AG04449 (cell line): ENCODE measurements at regions not wholly inside any gene's neighbourhood (a gene's known extent, or its start where the extent isn't known, plus 50 kb on each side); places are given as distances from the start of the nearest gene placed in this dataset.

Experiments used
- CTCF ChIA-PET: fragments of 350-600 bp; formaldehyde crosslinking; extraction: SDS; loops from one replicate; lab custom pipeline; 2021; ENCODE audit warnings: antibody characterized with exemption; lab: Yijun Ruan, JAX
- POLR2A ChIA-PET: fragments of 400-600, 350-600 bp; formaldehyde crosslinking; extraction: SDS; loops from one replicate; lab custom pipeline; 2020; ENCODE audit warnings: antibody characterized with exemption, inconsistent platforms; lab: Yijun Ruan, JAX
- DNase-seq: peaks from one replicate; pipeline ENCODE4 v3.0.0-alpha.2; 2010; ENCODE audit warnings: low read depth, low spot score
- H3K4me3 ChIP-seq: 2 replicates; pipeline ENCODE4 v1.5.1; 2011; ENCODE audit warnings: low read depth, mild to moderate bottlenecking, control low read depth, low read length
- CTCF ChIP-seq: IDR thresholded peaks from one replicate; pipeline ENCODE4 v1.5.1; 2011; ENCODE audit warnings: mild to moderate bottlenecking, moderate library complexity, low read length, control low read depth, inconsistent platforms; ENCODE audit not compliant: insufficient read depth; ENCODE audit errors: missing control alignments

- CTCF ChIA-PET = no interaction called here
- no peak for TF ChIP-seq CTCF
- POLR2A ChIA-PET = no interaction called here
- DNase-seq = no peak
- H3K4me3 ChIP-seq = no peak overlapping the region
Observed at GRCh38 chr1:95948023-95948422, 714.0 kb downstream of the RWDD3 start.

GRCh38 chr1:95951371-95952102 is 717.5 kb downstream of the RWDD3 start:
- H3K4me3 ChIP-seq = no peak overlapping the region
- no peak for TF ChIP-seq CTCF
- DNase-seq = no peak
- CTCF ChIA-PET = no interaction called here
- POLR2A ChIA-PET = no interaction called here

- no peak overlapping the region for H3K4me3 ChIP-seq
- CTCF ChIA-PET = no interaction called here
- DNase-seq = no peak
- TF ChIP-seq CTCF = no peak
- POLR2A ChIA-PET = no interaction called here
Observed at GRCh38 chr1:95953015-95953414, 719.0 kb downstream of the RWDD3 start.

- no peak for TF ChIP-seq CTCF
- no peak for DNase-seq
- CTCF ChIA-PET = no interaction called here
- POLR2A ChIA-PET = no interaction called here
- H3K4me3 ChIP-seq = no peak overlapping the region
Observed at GRCh38 chr1:95954585-95954984, 720.6 kb downstream of the RWDD3 start.

- DNase-seq = no peak
- ChIA-PET POLR2A (no interaction called here), CTCF (no interaction called here)
- H3K4me3 ChIP-seq = no peak overlapping the region
- TF ChIP-seq CTCF = no peak
Observed at GRCh38 chr1:95956215-95956614, 722.2 kb downstream of the RWDD3 start.

- no peak for DNase-seq
- CTCF ChIA-PET = no interaction called here
- POLR2A ChIA-PET = no interaction called here
- H3K4me3 ChIP-seq = no peak overlapping the region
- no peak for TF ChIP-seq CTCF
Observed at GRCh38 chr1:95957748-95958147, 723.7 kb downstream of the RWDD3 start.
